ENCODE measurements at regions not wholly inside any gene's neighbourhood (a gene's known extent, or its start where the extent isn't known, plus 50 kb on each side); places are given as distances from the start of the nearest gene placed in this dataset.

GRCh38 chr4:95701500-95702170 lies 138.3 kb upstream of the PDHA2 start:
- no peak for TF ChIP-seq EZH2 (IDR thresholded peaks at IDR 0.05; ENCODE audit: borderline replicate concordance, low read length)
- TF ChIP-seq, protein P1, sequence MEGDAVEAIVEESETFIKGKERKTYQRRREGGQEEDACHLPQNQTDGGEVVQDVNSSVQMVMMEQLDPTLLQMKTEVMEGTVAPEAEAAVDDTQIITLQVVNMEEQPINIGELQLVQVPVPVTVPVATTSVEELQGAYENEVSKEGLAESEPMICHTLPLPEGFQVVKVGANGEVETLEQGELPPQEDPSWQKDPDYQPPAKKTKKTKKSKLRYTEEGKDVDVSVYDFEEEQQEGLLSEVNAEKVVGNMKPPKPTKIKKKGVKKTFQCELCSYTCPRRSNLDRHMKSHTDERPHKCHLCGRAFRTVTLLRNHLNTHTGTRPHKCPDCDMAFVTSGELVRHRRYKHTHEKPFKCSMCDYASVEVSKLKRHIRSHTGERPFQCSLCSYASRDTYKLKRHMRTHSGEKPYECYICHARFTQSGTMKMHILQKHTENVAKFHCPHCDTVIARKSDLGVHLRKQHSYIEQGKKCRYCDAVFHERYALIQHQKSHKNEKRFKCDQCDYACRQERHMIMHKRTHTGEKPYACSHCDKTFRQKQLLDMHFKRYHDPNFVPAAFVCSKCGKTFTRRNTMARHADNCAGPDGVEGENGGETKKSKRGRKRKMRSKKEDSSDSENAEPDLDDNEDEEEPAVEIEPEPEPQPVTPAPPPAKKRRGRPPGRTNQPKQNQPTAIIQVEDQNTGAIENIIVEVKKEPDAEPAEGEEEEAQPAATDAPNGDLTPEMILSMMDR (IDR thresholded peaks at IDR 0.05; ENCODE audit: low read length) = no peak
